HL-60 (cell line): ENCODE measurements at regions not wholly inside any gene's neighbourhood (a gene's known extent, or its start where the extent isn't known, plus 50 kb on each side); places are given as distances from the start of the nearest gene placed in this dataset.

Source experiments
- POLR2AphosphoS5 ChIP-seq: IDR thresholded peaks from 2 replicates; pipeline ENCODE4 v1.6.1; 2012; ENCODE audit warnings: low read depth
- TF ChIP-seq, protein P1 (sequence below): IDR thresholded peaks from one replicate; pipeline ENCODE4 v1.5.1; 2011; ENCODE audit warnings: low read length, control low read depth, inconsistent platforms; ENCODE audit not compliant: insufficient read depth

- TF ChIP-seq POLR2AphosphoS5 = no peak
- TF ChIP-seq, protein P1, sequence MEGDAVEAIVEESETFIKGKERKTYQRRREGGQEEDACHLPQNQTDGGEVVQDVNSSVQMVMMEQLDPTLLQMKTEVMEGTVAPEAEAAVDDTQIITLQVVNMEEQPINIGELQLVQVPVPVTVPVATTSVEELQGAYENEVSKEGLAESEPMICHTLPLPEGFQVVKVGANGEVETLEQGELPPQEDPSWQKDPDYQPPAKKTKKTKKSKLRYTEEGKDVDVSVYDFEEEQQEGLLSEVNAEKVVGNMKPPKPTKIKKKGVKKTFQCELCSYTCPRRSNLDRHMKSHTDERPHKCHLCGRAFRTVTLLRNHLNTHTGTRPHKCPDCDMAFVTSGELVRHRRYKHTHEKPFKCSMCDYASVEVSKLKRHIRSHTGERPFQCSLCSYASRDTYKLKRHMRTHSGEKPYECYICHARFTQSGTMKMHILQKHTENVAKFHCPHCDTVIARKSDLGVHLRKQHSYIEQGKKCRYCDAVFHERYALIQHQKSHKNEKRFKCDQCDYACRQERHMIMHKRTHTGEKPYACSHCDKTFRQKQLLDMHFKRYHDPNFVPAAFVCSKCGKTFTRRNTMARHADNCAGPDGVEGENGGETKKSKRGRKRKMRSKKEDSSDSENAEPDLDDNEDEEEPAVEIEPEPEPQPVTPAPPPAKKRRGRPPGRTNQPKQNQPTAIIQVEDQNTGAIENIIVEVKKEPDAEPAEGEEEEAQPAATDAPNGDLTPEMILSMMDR = no peak
These were observed 236.5 kb downstream of the RPLP1 start for GRCh38 chr15:69689133-69689532.
